NCI-H2227 (cell line): ENCODE measurements at regions not wholly inside any gene's neighbourhood (a gene's known extent, or its start where the extent isn't known, plus 50 kb on each side); places are given as distances from the start of the nearest gene placed in this dataset.

ENCODE experiments used
- DNase-seq: peaks from one replicate; lab custom pipeline; 2025; ENCODE audit not compliant: unreplicated experiment; lab: John Stamatoyannopoulos, UW

- no peak for DNase-seq
These were observed 471.1 kb upstream of the FAM98A start for GRCh38 chr2:34070196-34070595.

DNA sequence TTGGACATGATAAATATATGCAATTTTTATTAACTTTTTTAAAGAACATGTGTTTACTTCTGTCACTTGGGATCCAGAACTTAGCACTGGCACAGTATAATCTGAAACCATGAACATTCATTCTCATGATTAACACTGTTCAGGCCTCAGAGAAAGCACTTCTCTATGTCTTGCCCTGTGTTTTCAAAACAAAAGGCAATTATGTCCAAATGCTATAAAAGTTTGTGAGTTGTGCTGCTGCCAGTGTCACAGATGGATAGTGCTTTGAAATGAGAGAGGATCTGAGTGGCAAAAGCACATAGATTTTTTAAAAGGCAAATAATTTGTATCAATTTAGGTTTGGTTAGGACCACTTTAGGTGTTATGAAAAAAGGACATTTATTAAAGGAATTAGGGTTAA is 470.5 kb upstream of the FAM98A start:
- no peak for DNase-seq

- no peak for DNase-seq
These were observed 451.3 kb upstream of the FAM98A start for GRCh38 chr2:34050413-34050812.

GRCh38 chr2:34045101-34045655 is 446.1 kb upstream of the FAM98A start:
- DNase-seq: no peak

DNA sequence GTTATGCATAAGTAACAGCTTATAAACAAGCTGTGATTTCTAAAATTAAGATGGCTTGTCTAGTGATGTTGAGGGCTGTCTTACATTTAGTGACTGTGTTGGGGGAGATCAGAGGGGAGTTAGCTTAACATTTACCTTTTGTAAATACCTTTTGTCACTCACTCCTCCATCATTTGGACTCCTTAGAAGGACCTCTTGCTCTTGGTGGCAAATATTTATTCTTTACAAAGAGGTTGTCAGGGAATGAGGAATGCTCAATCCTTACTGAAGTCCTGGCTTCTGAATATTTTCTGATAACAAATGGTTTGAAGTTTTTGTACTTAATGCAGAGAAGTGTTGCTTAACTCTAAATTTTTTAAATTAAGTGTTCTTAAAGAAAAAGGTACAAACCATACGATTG is 438.8 kb upstream of the FAM98A start:
- DNase-seq: no peak

GRCh38 chr2:34037157-34037556 is 438.1 kb upstream of the FAM98A start:
- no peak for DNase-seq

- DNase-seq: no peak
These were observed 432.0 kb upstream of the FAM98A start for GRCh38 chr2:34031097-34031496.

- no peak for DNase-seq
These were observed 431.2 kb upstream of the FAM98A start for GRCh38 chr2:34030273-34030672.

DNA sequence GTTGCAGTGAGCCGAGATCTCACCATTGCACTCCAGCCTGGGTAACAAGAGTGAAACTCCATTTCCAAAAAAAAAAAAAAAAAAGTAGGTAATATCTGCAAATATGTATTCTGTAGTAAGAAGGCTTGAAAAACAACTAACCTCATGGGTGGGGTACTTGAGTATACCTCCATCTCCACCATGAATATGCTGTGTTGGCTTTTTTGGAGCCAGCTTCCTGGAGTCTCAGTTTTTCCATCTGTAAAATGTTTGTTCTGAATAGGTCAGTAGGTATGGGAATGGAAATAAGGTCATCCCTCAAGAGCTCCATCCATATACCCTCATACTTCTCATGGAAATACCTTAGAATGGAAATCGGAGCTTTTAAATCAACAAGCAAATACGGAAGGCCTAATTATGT is 430.0 kb upstream of the FAM98A start:
- no peak for DNase-seq

GRCh38 chr2:34025196-34025595 is 426.1 kb upstream of the FAM98A start:
- no peak for DNase-seq

- no peak for DNase-seq
These were observed 413.7 kb upstream of the FAM98A start for GRCh38 chr2:34012715-34013302.

DNA sequence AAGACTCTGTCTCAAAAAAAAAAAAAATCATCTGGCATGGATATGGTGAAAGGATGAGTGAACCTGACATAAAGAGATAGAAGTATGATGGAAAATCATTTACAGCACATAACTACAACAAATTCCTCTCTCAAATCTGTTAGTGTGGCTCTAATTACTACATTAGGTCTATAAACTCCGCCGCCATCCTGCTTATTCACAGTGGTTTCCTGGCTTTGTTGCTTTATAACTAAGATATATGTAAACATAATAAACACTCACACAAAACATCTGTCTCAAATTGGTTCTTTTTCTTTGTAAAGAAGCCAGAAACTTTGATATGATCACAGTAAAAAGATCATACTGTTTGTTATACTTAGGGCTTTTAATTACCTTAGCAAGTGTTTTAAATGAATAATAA is 412.6 kb upstream of the FAM98A start:
- DNase-seq: no peak

DNA sequence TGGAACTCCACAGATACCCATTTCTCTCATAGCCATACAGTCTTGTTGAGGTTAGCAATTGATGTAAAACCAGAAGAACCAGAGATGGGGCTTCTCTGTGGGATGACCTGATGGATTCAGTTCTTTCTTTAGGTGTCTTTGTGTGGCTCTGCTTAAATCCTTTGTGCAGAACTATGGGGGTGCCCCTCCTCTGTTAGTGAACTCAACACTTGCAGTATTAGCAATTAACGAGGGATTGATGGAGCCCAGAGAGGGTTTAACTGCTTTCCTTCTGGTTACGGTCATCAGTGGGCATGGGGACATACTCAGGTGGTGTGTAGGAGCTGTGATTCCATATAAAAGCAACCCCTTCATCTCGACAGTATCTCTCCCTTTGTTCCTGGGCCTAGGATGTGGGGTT is 406.8 kb upstream of the FAM98A start:
- DNase-seq: no peak

- no peak for DNase-seq
These were observed 405.8 kb upstream of the FAM98A start for GRCh38 chr2:34004936-34005335.

DNA sequence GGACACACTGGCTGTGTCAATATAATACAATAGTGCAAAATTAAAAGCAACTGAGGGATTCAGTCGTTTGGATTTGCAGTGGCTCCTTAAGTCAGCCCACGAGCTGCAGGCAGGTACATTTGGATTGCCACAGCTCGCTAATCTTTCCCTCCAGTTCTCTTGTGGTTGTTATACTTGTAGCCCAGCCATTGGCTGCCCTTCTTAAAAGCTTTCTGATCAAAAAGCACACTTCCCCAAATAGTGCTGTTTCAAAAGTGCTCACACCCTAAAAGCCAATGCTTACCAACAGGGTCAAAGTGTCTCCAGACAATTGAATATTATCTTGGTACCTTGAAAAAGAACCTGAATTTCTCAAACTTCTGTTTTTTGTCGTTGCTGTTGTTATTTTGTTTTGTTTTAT is 404.7 kb upstream of the FAM98A start:
- no peak for DNase-seq

DNA sequence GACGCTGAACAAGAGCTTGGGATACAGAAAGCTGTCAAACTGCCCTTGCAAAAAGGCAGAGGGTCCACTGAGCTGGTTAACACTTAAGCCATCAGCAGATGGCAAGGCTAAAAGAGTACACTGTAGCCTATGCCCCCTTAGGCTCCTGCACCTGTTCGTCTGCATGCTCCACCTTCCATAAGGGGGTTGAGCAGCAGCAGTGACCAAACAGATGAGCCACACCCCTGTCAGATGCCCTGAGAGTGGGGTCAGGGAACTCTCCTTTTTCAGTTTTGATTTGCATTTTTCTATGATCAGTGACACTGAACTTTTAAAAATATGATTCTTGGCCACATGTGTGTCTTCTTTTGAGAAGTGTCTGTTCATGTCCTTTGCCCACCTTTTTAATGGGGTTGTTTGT is 402.5 kb upstream of the FAM98A start:
- DNase-seq: no peak

DNA sequence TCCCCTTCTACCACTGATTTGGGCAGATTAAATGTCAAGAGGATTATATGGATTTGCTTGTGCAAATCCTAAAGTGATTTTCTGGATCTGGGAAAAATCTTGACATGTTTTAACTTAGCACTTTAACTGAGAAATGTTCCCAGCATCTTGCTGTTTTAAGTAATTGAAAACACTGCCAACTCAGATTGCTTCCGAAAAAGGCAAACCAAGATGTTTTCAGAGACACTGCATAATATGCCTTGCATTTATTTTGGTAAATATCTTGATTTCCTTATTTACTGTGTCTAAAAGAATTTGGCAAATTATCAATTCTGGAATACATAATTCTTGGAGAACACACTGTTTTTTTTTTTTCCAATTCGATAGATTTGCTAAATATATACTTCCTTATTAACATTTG is 385.0 kb upstream of the FAM98A start:
- no peak for DNase-seq

DNA sequence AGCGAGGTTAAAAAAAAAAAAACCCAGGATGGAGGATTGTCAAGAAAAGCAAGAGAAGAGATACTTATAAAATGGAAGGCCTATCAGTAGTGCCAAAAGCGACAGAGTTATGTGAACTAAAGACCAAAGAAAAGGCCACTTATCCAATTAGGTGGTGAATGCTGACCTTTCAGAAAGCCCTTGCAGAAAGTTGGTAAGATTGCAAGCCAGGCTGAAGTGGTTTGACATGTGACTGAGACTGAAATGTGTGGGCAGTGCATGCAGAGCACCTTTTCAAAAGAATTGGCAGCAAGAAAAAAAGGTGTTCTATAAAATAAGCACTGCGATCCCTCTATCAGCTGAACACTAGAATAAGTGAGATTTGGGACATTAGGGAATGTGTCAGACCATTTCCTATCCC is 379.4 kb upstream of the FAM98A start:
- DNase-seq: no peak

DNA sequence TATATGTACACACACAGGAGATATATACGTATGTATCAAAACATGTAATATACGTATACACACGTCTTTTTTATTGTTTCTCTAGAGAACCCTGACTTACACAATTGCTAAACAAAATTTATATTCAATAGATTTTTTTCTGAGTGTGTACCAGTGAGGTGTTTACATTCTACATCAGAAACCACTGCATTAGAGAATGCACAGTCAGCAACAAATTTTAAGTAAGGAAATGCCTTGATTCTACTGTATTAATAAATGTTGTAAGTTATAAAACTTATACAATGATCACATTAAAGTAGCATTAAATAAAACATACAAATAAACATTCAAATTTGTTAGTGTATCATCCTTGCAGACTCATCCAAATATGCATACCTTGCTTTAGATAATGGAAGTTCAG is 376.4 kb upstream of the FAM98A start:
- DNase-seq: no peak

DNA sequence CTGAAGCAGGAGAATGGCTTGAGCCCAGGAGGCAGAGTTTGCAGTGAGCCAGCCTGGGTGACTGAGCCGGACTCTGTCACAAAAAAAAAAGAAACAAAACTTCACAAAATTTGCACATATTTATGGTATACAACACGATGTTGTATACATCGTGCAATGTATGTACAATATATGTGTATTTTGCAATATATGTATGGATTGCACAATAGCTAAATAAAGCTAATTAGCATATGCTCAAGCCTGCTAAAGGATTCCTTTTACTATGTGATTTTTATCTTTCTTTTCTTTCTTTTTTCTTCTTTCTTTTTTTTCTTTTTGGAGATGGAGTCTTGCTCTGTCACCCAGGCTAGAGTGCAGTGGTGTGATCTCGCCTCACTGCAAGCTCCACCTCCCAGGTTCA is 368.0 kb upstream of the FAM98A start:
- no peak for DNase-seq

DNA sequence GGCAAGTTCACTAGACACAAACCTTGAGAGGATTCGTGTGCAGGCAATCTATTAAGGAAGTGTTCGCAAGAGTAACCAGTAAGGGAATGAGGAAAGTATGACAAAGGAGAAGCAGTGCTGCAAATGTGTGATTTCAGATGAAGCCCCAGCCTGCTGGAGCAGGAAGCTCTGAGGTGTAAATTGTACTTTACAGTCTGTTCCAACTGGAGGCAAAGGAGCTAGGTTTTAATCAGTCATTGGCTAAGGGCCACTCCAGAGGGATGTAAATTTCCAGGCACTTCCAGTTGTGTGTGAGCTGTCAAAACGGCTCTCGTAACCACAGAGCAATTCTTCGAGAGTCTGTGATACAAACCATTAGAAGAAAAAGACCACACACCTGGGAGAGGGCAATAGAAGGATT is 359.5 kb upstream of the FAM98A start:
- DNase-seq: no peak

- DNase-seq: no peak
These were observed 350.3 kb upstream of the FAM98A start for GRCh38 chr2:33949371-33949770.

- no peak for DNase-seq
These were observed 347.1 kb upstream of the FAM98A start for GRCh38 chr2:33946193-33946592.
